ENCODE measurements at regions not wholly inside any gene's neighbourhood (a gene's known extent, or its start where the extent isn't known, plus 50 kb on each side); places are given as distances from the start of the nearest gene placed in this dataset.

GRCh38 chr3:35184775-35185174, 454.6 kb upstream of the ARPP21 start:
- no peak overlapping the region for H3K4me2 ChIP-seq
- no peak for TF ChIP-seq CTCF (conservative IDR thresholded peaks at IDR 0.05; ENCODE audit: low read depth, low read length)
- no peak overlapping the region for H3K9ac ChIP-seq
- H3K4me1 ChIP-seq (ENCODE audit: low read depth, poor library complexity, severe bottlenecking), result no peaks in the 10 kb centered on the region
- no peaks in the 10 kb centered on the region for H3K27me3 ChIP-seq (ENCODE audit: insufficient read depth, low read depth)
- no peak overlapping the region for H3K4me3 ChIP-seq (IDR thresholded peaks at IDR 0.05; ENCODE audit: insufficient read depth, low read depth, low read length)
- no peak overlapping the region for H2AFZ ChIP-seq (ENCODE audit: low read depth)
- H3K79me2 ChIP-seq (ENCODE audit: insufficient read depth, low read depth), result no peaks in the 10 kb centered on the region
- H3K27ac ChIP-seq, result no peak overlapping the region
- H4K20me1 ChIP-seq (ENCODE audit: insufficient read depth), result no peaks in the 10 kb centered on the region
- H3K36me3 ChIP-seq (ENCODE audit: insufficient read depth), result no peaks in the 10 kb centered on the region

GRCh38 chr3:35187908-35188307, 451.4 kb upstream of the ARPP21 start:
- H3K4me3 ChIP-seq (IDR thresholded peaks at IDR 0.05; ENCODE audit: insufficient read depth, low read depth, low read length), result no peak overlapping the region
- no peak overlapping the region for H3K27ac ChIP-seq
- H3K79me2 ChIP-seq (ENCODE audit: insufficient read depth, low read depth), result no peaks in the 10 kb centered on the region
- no peak overlapping the region for H3K4me2 ChIP-seq
- no peak overlapping the region for H3K9ac ChIP-seq
- no peaks in the 10 kb centered on the region for H3K27me3 ChIP-seq (ENCODE audit: insufficient read depth, low read depth)
- H3K4me1 ChIP-seq (ENCODE audit: low read depth, poor library complexity, severe bottlenecking), result no peaks in the 10 kb centered on the region
- no peaks in the 10 kb centered on the region for H4K20me1 ChIP-seq (ENCODE audit: insufficient read depth)
- no peak for TF ChIP-seq CTCF (conservative IDR thresholded peaks at IDR 0.05; ENCODE audit: low read depth, low read length)
- no peak overlapping the region for H2AFZ ChIP-seq (ENCODE audit: low read depth)
- no peaks in the 10 kb centered on the region for H3K36me3 ChIP-seq (ENCODE audit: insufficient read depth)

GRCh38 chr3:35194666-35195065, 444.7 kb upstream of the ARPP21 start:
- Histone ChIP-seq H3K4me2 (no peak overlapping the region), H3K9ac (no peak overlapping the region), H3K27me3 (ENCODE audit: insufficient read depth, low read depth) (no peaks in the 10 kb centered on the region), H4K20me1 (ENCODE audit: insufficient read depth) (no peaks in the 10 kb centered on the region), H2AFZ (ENCODE audit: low read depth) (no peak overlapping the region), H3K4me1 (ENCODE audit: low read depth, poor library complexity, severe bottlenecking) (no peaks in the 10 kb centered on the region), H3K36me3 (ENCODE audit: insufficient read depth) (no peaks in the 10 kb centered on the region), H3K4me3 (IDR thresholded peaks at IDR 0.05; ENCODE audit: insufficient read depth, low read depth, low read length) (no peak overlapping the region), H3K79me2 (ENCODE audit: insufficient read depth, low read depth) (no peaks in the 10 kb centered on the region), H3K27ac (no peak overlapping the region)
- TF ChIP-seq CTCF (conservative IDR thresholded peaks at IDR 0.05; ENCODE audit: low read depth, low read length), result no peak

- Histone ChIP-seq H4K20me1 (ENCODE audit: insufficient read depth) (no peaks in the 10 kb centered on the region), H3K36me3 (ENCODE audit: insufficient read depth) (no peaks in the 10 kb centered on the region), H3K4me3 (IDR thresholded peaks at IDR 0.05; ENCODE audit: insufficient read depth, low read depth, low read length) (no peak overlapping the region), H3K4me1 (ENCODE audit: low read depth, poor library complexity, severe bottlenecking) (no peaks in the 10 kb centered on the region), H3K27ac (no peak overlapping the region), H3K79me2 (ENCODE audit: insufficient read depth, low read depth) (no peaks in the 10 kb centered on the region), H2AFZ (ENCODE audit: low read depth) (no peak overlapping the region), H3K27me3 (ENCODE audit: insufficient read depth, low read depth) (no peaks in the 10 kb centered on the region), H3K4me2 (no peak overlapping the region), H3K9ac (no peak overlapping the region)
- TF ChIP-seq CTCF (conservative IDR thresholded peaks at IDR 0.05; ENCODE audit: low read depth, low read length), result no peak
Observed at GRCh38 chr3:35198857-35199256, 440.5 kb upstream of the ARPP21 start.

- Histone ChIP-seq H3K79me2 (ENCODE audit: insufficient read depth, low read depth) (no peaks in the 10 kb centered on the region), H3K27ac (no peak overlapping the region), H3K4me2 (no peak overlapping the region), H3K4me1 (ENCODE audit: low read depth, poor library complexity, severe bottlenecking) (no peaks in the 10 kb centered on the region), H2AFZ (ENCODE audit: low read depth) (no peak overlapping the region), H3K4me3 (IDR thresholded peaks at IDR 0.05; ENCODE audit: insufficient read depth, low read depth, low read length) (no peak overlapping the region), H3K27me3 (ENCODE audit: insufficient read depth, low read depth) (no peaks in the 10 kb centered on the region), H4K20me1 (ENCODE audit: insufficient read depth) (no peaks in the 10 kb centered on the region), H3K36me3 (ENCODE audit: insufficient read depth) (no peaks in the 10 kb centered on the region), H3K9ac (no peak overlapping the region)
- no peak for TF ChIP-seq CTCF (conservative IDR thresholded peaks at IDR 0.05; ENCODE audit: low read depth, low read length)
Observed at GRCh38 chr3:35200056-35200455, 439.3 kb upstream of the ARPP21 start.

Data from KMS-11 (cell line).